ENCODE measurements at regions not wholly inside any gene's neighbourhood (a gene's known extent, or its start where the extent isn't known, plus 50 kb on each side); places are given as distances from the start of the nearest gene placed in this dataset.

- ChIA-PET CTCF (no interaction called here), POLR2A (no interaction called here)
- no peak for ATAC-seq
- H3K27ac ChIP-seq (ENCODE audit: low read length): no peak overlapping the region
- no peak overlapping the region for H3K4me3 ChIP-seq (ENCODE audit: low read depth in 2 of 2, low read length in 2 of 2)
- in situ Hi-C loops (cut with HindIII; ENCODE audit: low pct_unique_long_range_greater_than_20kb, low sequenced_read_pairs): no loop called here
- no peaks in the 10 kb centered on the region for H3K9me3 ChIP-seq (ENCODE audit: control insufficient read depth, insufficient read depth, low read depth, low read length)
- intact Hi-C loops (cut with micrococcal nuclease; ENCODE audit: unreplicated experiment): no loop called here
- H3K36me3 ChIP-seq (ENCODE audit: control insufficient read depth, insufficient read depth, low read length): no peaks in the 10 kb centered on the region
- BruUV-seq (replicated peaks): no TSS peak
- TF ChIP-seq SIN3A (IDR thresholded peaks at IDR 0.05; ENCODE audit: borderline replicate concordance, insufficient read depth, low read depth, low read length): no peak
- TF ChIP-seq CTCF (IDR thresholded peaks at IDR 0.05): no peak
- no peak for TF ChIP-seq POLR2AphosphoS5 (IDR thresholded peaks at IDR 0.05; ENCODE audit: low read depth, low read length)
- no peak for TF ChIP-seq REST (IDR thresholded peaks at IDR 0.05; ENCODE audit: insufficient read depth in 1 of 2, low read depth in 2 of 2, low read length in 1 of 2)
- no peak for TF ChIP-seq TCF7L2 (IDR thresholded peaks at IDR 0.05; ENCODE audit: low read depth, low read length)
- no peaks in the 10 kb centered on the region for H3K4me1 ChIP-seq (ENCODE audit: control insufficient read depth, insufficient read depth, low read length)
- no peak for DNase-seq (ENCODE audit: low read depth, low spot score)
- no peaks in the 10 kb centered on the region for H3K27me3 ChIP-seq (ENCODE audit: control insufficient read depth, insufficient read depth, low read length)
Measured at GRCh38 chr13:74795526-74795925, 661.3 kb upstream of the KLF12 start.

GRCh38 chr13:74794582-74794981 lies 660.4 kb upstream of the KLF12 start:
- TF ChIP-seq REST (IDR thresholded peaks at IDR 0.05; ENCODE audit: insufficient read depth in 1 of 2, low read depth in 2 of 2, low read length in 1 of 2) (no peak), CTCF (IDR thresholded peaks at IDR 0.05) (no peak), SIN3A (IDR thresholded peaks at IDR 0.05; ENCODE audit: borderline replicate concordance, insufficient read depth, low read depth, low read length) (no peak)
- ATAC-seq (no peak), DNase-seq (ENCODE audit: low read depth, low spot score) (no peak)
- intact Hi-C loops (cut with micrococcal nuclease; ENCODE audit: unreplicated experiment) (no loop called here), in situ Hi-C loops (cut with HindIII; ENCODE audit: low pct_unique_long_range_greater_than_20kb, low sequenced_read_pairs) (no loop called here)
- ChIA-PET CTCF (no interaction called here), POLR2A (no interaction called here)
- no peaks in the 10 kb centered on the region for H3K36me3 ChIP-seq (ENCODE audit: control insufficient read depth, insufficient read depth, low read length)
- no peak overlapping the region for H3K4me3 ChIP-seq (ENCODE audit: low read depth in 2 of 2, low read length in 2 of 2)
- no peaks in the 10 kb centered on the region for H3K9me3 ChIP-seq (ENCODE audit: control insufficient read depth, insufficient read depth, low read depth, low read length)
- no peak overlapping the region for H3K27ac ChIP-seq (ENCODE audit: low read length)
- no TSS peak for BruUV-seq (replicated peaks)
- H3K27me3 ChIP-seq (ENCODE audit: control insufficient read depth, insufficient read depth, low read length): no peaks in the 10 kb centered on the region
- no peaks in the 10 kb centered on the region for H3K4me1 ChIP-seq (ENCODE audit: control insufficient read depth, insufficient read depth, low read length)

All from Panc1 (cell line).